Fibroblast of villous mesenchyme (primary cell): ENCODE measurements at regions not wholly inside any gene's neighbourhood (a gene's known extent, or its start where the extent isn't known, plus 50 kb on each side); places are given as distances from the start of the nearest gene placed in this dataset.

Experiments used
- DNase-seq: peaks from one replicate; pipeline ENCODE4 v3.0.0-alpha.2; 2010; ENCODE audit warnings: low read depth
- H3K4me3 ChIP-seq: 2 replicates; pipeline ENCODE4 v1.5.1; 2011; ENCODE audit warnings: low read depth, mild to moderate bottlenecking, low read length
- CTCF ChIP-seq: IDR thresholded peaks from 2 replicates; pipeline ENCODE4 v1.5.1; 2012; ENCODE audit warnings: low read depth, mild to moderate bottlenecking, low read length; ENCODE audit not compliant: insufficient read depth

GRCh38 chr16:31697744-31698125, 170.0 kb downstream of the AHSP start:
- DNase-seq: no peak
- TF ChIP-seq CTCF: no peak
- no peak overlapping the region for H3K4me3 ChIP-seq

- no peak for TF ChIP-seq CTCF
- no peak for DNase-seq
- no peak overlapping the region for H3K4me3 ChIP-seq
Observed at GRCh38 chr16:31698901-31699300, 171.2 kb downstream of the AHSP start.

- TF ChIP-seq CTCF: no peak
- no peak overlapping the region for H3K4me3 ChIP-seq
- no peak for DNase-seq
Observed at GRCh38 chr16:31699601-31700000, 171.9 kb downstream of the AHSP start.

GRCh38 chr16:31700200-31700529, 172.5 kb downstream of the AHSP start:
- TF ChIP-seq CTCF: no peak
- DNase-seq: no peak
- H3K4me3 ChIP-seq: peak overlapping the region; percentile 86

GRCh38 chr16:31700530-31701388, 172.8 kb upstream of the ZNF267 start:
- peak; percentile 44 for DNase-seq
- H3K4me3 ChIP-seq: peak overlapping the region; percentile 86
- TF ChIP-seq CTCF: peak; percentile 7

- DNase-seq: no peak
- no peak overlapping the region for H3K4me3 ChIP-seq
- no peak for TF ChIP-seq CTCF
Observed at GRCh38 chr16:31701734-31702133, 171.9 kb upstream of the ZNF267 start.

- no peak for TF ChIP-seq CTCF
- no peak for DNase-seq
- no peak overlapping the region for H3K4me3 ChIP-seq
Observed at GRCh38 chr16:31702796-31703195, 170.8 kb upstream of the ZNF267 start.
